Renal cortex interstitium (tissue), 11 donors: ENCODE measurements at regions not wholly inside any gene's neighbourhood (a gene's known extent, or its start where the extent isn't known, plus 50 kb on each side); places are given as distances from the start of the nearest gene placed in this dataset.

Experiments
- DNase-seq, 11 donors: peaks; one replicate each; pipeline ENCODE4 v3.0.0-alpha.2; 2013; ENCODE audit warnings: low read depth in 9 of 11, low spot score in 4 of 11; ENCODE audit errors: extremely low read depth in 1 of 11

- no peak for DNase-seq
Observed at GRCh38 chr18:78676622-78677482, 302.8 kb upstream of the SALL3 start.

DNA sequence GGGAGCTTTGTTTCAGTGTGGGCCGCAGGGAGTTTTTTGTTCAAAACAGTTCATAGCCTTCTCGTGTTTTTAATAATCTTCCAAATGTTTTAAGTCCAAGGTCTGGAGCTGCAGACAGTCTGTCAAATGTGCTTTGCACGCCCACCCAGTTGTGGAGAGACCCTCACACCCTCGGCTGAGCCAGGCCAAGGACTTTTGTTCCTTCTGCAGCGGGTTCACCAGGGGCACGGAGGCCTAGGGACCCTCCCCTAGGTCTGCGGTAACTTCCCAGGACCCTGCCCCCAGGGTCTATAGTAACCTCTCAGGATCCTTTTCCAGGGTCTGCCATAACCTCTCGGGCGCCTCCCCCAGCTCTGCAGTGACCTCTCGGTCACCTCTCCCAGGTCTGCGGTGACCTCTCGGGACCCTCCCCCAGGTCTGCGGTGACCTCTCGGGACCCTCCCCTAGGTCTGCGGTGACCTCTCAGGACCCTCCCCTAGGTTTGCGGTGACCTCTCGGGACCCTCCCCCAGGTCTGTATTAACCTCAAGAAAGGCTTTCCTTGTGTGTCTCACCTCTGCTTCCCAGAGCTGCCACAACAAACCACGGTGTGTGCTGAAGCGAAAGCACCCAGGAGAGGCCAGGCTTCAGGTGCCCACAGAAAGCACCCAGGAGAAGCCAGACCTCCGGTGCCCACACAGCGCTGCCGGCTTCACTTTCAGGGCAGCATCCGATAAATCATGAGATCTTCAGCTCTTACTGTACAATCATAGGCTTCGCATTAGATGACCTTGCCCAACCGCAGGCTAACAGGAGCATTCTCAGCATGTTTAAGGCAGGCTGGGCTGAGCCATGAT is 301.9 kb upstream of the SALL3 start:
- no peak for DNase-seq

DNA sequence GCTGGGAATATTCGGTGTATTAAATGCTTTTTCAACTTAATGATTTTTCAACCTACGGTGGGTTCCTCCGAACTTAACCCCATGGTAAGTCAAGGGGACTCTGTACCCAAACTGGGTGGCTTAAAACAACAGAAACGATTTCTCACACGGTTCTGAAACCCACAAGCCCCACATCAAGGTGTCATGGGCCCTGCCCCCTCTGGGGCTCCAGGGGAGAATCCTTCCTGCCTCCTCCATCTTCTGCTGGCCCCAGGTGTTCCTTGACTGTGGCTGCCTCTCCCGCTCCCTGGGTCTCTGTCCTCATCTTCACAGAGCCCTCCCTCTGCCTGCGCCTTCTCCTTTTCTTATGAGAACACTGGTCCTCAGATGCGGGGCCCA is 301.3 kb upstream of the SALL3 start:
- no peak for DNase-seq

DNA sequence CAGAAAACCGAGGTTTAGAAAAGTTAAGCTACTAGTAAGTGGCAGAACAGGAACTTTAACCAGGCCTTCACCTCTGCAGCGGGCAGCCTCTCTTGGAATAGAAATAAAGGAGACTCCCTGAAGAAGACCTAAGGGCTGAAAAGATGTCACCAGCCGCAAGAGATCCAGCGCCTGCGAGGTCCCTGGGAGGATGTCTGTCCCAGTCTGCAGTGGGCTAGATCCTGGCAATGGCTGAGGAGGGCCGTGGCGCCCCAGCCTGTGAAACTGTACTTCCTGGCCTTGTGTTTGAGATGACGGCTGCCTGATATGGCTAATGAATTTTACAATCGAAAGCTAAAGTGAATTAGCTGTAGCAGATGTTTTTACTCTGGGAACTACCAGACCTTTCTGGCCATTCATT is 300.6 kb upstream of the SALL3 start:
- peak in 1 of 11 donors; percentile 22 for DNase-seq

DNA sequence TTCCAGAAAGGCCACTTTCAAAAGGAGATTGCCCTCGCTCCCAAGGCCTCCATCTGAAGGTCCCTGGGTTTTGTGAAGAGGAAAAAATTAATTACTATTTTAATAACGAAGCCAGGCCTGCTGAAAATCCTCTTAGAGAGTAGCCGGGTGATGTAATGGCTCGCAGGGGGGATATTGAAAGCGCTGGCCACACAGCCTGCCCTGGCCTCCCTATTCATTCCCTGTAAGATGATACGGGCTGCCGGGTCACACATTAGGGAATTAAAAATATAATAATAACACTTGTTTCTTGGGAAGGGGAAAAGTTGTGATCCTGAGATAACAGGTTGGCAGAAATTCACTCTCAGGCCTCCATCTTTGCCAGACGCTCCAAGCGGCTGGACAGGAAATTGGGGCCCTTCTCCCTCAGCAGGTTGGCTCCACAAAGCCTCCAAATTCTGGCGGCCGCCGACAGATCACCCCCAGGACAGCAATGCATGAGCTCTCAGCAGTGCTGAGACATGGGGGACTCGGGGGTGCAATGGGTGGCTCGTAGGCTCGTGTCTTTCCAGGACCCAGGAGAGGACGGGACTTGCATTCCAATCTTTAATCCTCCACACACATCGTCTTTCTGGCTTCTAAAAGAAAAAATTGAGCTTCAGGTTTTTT is 299.9 kb upstream of the SALL3 start:
- DNase-seq = no peak

DNA sequence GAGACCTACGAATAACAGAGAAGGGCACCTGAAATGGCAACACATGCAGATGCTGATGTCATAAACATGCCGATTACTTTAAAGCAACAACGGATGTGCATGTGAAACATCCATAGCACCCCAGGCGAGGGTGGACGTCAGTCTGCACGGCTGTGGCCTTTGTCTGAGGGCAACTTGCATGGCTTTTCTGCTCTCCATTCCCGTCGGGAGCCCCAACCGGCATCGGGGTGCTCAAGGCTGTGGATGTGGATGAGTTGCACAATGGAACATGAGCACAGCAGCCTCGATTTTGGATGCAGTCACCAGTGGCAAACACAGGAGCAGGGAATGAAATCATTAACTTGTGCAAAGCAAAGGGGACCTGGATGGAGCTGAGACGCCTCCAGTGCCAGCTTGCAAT is 298.2 kb upstream of the SALL3 start:
- no peak for DNase-seq

- no peak for DNase-seq
Observed at GRCh38 chr18:78681934-78682333, 297.7 kb upstream of the SALL3 start.

GRCh38 chr18:78682716-78683115 is 296.9 kb upstream of the SALL3 start:
- DNase-seq = no peak

DNA sequence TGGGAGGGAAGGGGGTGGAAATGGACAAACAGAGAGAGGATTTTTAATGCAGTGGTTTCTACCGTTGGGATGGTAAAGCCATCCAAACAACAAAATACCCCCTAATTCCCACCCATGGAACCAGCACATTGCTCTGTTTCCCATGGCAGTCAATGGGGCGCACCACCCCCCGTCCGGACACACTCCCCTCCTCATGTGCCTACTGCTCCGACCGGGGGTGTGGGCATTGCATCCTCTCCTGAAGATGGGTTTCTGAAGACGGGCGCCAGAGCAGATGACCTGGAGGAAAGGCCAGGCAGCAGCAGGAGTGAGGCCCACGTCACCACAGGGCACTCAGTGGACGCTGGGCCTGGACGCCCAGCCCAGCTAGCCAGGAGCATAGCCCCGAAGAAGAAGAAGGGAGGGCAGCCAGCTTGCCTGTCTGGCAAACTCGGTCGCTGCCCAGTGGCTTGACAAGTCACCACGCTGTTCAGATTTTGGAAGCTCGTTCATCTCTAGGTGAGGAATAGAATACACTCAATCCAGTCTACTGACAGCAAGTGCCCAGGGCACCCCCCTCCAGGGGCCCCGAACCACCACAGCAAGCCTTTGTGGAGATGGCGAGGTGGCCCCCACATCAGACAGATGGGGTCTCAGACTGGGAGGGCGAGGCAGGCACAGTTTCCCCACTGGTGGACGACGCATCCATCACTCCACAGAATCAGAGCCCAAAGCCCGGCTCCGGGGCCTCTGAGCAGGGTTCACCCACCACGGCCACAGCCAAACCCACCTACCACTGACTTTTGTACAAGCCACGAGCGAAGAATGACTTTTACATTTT is 296.2 kb upstream of the SALL3 start:
- no peak for DNase-seq

DNA sequence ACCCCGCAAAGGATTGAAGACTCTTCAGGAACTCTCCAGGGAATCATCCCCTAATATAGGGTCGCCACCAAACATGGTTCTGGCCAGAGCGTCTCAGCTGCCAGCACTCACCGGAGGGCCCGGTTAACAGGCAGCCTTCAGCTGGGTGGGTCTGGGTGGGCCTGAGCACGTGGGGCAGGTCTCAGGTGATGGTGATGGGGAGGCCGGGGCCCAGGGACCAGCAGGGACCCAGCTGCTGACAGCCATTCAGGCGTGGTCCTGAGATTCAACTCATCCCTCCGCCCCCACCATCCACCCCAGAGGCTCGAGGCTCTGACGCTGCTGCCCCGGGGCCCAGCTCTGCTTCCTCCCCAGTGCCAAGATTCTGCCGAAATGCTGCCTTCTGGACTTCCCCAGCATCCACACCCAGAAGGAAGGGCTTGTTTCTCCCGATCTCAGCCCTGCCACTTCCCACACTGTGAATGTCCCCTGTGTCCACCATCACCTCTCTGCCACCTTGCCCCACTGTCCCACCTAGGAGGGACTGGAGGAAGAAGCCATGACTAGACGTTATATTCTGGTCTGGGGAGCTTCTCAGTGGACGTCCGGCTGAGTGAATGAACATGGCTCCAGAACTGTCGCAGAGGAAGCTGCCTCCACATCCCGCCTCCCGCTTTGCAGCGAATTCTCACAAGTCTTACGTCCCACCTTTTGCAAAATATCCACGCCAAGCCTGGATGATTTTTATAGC is 294.2 kb upstream of the SALL3 start:
- no peak for DNase-seq

- DNase-seq = no peak
Observed at GRCh38 chr18:78685980-78686530, 293.6 kb upstream of the SALL3 start.

DNA sequence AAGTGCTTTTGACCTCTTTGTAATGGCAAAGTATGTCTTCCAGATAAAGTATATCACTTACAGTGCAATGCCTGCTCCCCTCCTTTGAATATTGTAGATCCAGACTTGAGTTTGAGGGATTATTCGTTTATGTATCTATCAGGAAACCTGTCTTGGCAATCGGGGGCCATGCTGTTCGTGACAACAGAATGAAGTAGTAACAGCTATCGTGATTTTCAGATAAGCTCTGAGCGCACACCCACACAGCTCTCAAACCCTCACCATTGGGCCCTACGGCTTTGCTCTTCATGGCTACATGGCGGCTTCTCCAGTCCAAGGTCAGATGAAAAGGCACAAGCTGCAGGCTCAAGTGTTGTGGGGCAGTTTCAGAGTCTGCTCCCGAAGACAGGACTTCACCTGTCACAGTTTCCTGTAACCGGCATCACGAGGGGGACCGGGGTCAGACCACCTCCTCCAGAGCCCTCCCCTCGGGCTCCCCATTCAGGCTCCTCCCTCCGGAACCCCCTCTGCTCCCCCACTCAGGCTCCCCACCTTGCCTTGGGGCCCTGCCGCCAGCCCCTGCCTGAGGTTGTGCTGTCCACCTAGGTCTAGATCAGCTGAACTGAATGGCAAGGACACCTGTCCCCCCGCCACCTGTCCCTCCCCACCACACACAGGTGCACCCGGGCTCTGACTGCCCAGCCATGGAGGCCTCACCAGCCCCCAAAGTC is 292.5 kb upstream of the SALL3 start:
- DNase-seq = no peak

- DNase-seq = no peak
Observed at GRCh38 chr18:78687736-78688135, 291.9 kb upstream of the SALL3 start.

- DNase-seq = no peak
Observed at GRCh38 chr18:78688249-78688648, 291.4 kb upstream of the SALL3 start.

DNA sequence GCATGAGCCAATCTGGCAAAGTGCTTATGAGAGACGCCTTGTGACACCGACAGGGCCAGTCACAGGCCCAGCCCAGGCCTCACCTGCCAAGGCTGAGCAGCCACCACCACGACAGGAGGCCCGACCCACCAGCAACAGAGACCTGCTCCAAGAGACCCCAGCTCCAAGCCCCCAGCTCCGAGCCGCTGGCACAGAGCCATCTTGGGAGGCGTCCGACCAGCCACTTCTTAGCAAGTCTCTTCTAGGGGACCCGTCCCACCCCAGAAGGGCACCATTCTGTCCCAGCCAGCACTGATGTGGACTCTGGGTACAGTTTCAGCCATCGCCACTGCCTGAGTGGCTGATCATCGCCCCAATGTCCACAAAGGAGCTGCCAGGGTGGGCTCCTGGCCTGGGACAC is 290.7 kb upstream of the SALL3 start:
- no peak for DNase-seq

DNA sequence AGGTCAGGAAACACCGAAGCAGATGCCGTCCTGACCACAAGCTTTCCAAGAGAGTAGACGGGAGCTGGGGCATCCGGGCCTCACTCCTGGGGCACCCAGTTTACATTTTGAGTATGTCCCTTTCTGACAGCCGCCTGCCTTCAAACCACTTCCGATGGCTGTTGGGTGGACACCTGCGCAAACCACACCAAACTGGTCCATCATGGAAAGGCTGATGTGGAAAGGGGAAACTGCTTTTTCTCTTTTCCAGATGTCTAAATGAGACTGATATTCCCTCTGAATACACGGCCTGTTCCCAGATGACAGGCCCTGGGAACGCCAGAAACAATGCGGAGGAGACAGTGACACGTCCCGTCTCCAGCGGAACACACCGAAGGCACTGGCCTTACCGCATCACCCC is 290.0 kb upstream of the SALL3 start:
- no peak for DNase-seq

DNA sequence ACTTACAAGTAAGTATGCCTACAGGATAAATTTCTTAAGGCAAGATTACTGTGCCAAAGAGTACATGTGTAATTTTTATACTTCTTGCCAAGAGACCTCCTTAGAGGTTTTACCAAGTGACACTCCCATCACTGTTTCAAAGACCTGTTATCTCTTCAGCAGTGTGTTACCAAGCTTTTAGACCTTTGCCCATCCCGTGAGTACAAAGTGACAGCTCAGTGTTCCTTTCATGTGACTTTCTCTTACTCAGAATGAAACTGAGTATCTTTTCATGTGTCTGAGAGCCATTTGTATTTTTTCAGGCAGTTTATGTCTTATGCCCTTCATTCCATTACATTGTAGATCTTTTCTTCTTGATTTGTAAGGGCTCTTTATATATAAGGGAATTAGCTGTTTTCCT is 287.5 kb upstream of the SALL3 start:
- no peak for DNase-seq

- DNase-seq = no peak
Observed at GRCh38 chr18:78693429-78693828, 286.2 kb upstream of the SALL3 start.
